ENCODE measurements at regions not wholly inside any gene's neighbourhood (a gene's known extent, or its start where the extent isn't known, plus 50 kb on each side); places are given as distances from the start of the nearest gene placed in this dataset.

DNA sequence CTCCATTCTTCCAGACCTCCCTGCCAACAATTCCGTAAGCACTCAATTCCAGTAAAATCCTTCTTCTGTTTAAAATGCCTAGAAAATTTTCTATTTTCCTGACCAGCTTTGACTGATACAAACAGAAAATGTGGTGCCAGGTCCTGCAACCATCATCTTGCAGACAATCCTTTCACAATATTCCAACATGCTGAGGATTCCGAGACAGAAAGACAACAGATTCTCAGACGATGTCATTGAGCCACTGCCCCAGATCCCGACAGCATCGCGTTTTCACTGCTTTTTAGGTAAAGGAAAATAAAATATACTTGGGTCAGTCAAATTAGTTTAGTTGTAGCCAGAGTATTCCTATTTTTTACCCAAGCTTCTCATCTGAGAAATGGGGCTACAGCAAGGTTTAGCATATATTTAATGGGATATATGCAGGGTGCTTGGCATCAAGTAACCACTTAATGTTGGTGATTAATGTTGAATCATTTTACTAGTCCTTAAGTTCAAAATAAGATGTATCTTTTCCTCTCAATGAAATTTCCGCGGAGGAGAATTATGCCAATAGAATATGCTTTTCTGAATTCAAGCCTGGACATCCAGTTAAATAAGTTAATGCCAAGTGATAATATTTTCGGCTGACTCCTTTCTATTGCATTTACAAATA is 866.6 kb downstream of the SLC4A3 start:
- no peak overlapping the region for H3K18ac ChIP-seq (ENCODE audit: insufficient read length, low read depth, low read length)
- no peak overlapping the region for H2BK15ac ChIP-seq (ENCODE audit: low read depth, low read length)
- no peak overlapping the region for H3K56ac ChIP-seq (ENCODE audit: insufficient read length, low read depth, low read length)
- no peak overlapping the region for H3K27ac ChIP-seq (ENCODE audit: insufficient read length, low read depth, low read length)
- H3K27me3 Mint-ChIP-seq (ENCODE audit: low read depth): no peaks in the 10 kb centered on the region
- H3K79me2 ChIP-seq (ENCODE audit: insufficient read depth, low read length): no peaks in the 10 kb centered on the region
- no peak overlapping the region for H3K4me3 Mint-ChIP-seq
- WGBS (ENCODE audit: extremely low coverage, insufficient read length, low lambda C conversion rate): no CpG with 5 or more reads among the region's 9 CpGs
- H2AK5ac ChIP-seq (ENCODE audit: insufficient read length, low read length): no peak overlapping the region
- H2BK120ac ChIP-seq (ENCODE audit: low read depth, low read length, poor library complexity, severe bottlenecking): no peak overlapping the region
- H3K23me2 ChIP-seq (ENCODE audit: insufficient read length, low read depth, low read length, poor library complexity, severe bottlenecking): no peaks in the 10 kb centered on the region
- DNase-seq: no peak
- H3K14ac ChIP-seq (ENCODE audit: insufficient read depth, low read length): no peak overlapping the region
- H2BK12ac ChIP-seq (ENCODE audit: insufficient read length, low read depth, low read length): no peak overlapping the region
- H3K4ac ChIP-seq (ENCODE audit: low read depth, low read length): no peak overlapping the region
- H3T11ph ChIP-seq (ENCODE audit: low read length): no peak overlapping the region
- H3K9me3 ChIP-seq (ENCODE audit: control insufficient read depth, low read depth, low read length): no peaks in the 10 kb centered on the region
- H4K20me1 ChIP-seq (ENCODE audit: control insufficient read depth, insufficient read depth, insufficient read length): no peaks in the 10 kb centered on the region
- no peak overlapping the region for H3K4me2 ChIP-seq (ENCODE audit: insufficient read depth, insufficient read length, low read length)
- H3K27me3 ChIP-seq (ENCODE audit: insufficient read depth, low read length): no peaks in the 10 kb centered on the region
- peaks cover 0 to under 1% of the 10 kb centered on the region in 2 experiments; a peak in 1 of 4 replicates for H3K4me1 Mint-ChIP-seq
- H3K36me3 Mint-ChIP-seq (ENCODE audit: insufficient read depth in 1 of 3, low read depth in 3 of 3): no peaks in the 10 kb centered on the region
- H2BK20ac ChIP-seq (ENCODE audit: low read depth, low read length, poor library complexity, severe bottlenecking): no peak overlapping the region
- no peaks in the 10 kb centered on the region for H3K4me1 ChIP-seq (ENCODE audit: insufficient read depth, low read length)
- no peak overlapping the region for H2BK5ac ChIP-seq (ENCODE audit: insufficient read length, low read length)
- no peaks in the 10 kb centered on the region for H3K9me3 Mint-ChIP-seq
- H4K8ac ChIP-seq (replicated peaks; ENCODE audit: insufficient read length, low read depth, low read length): no peak overlapping the region
- no peak overlapping the region for H4K5ac ChIP-seq (ENCODE audit: insufficient read length, low read depth, low read length)
- H4K91ac ChIP-seq (ENCODE audit: insufficient read length, low read depth, low read length): no peak overlapping the region
- TF ChIP-seq, protein P1, sequence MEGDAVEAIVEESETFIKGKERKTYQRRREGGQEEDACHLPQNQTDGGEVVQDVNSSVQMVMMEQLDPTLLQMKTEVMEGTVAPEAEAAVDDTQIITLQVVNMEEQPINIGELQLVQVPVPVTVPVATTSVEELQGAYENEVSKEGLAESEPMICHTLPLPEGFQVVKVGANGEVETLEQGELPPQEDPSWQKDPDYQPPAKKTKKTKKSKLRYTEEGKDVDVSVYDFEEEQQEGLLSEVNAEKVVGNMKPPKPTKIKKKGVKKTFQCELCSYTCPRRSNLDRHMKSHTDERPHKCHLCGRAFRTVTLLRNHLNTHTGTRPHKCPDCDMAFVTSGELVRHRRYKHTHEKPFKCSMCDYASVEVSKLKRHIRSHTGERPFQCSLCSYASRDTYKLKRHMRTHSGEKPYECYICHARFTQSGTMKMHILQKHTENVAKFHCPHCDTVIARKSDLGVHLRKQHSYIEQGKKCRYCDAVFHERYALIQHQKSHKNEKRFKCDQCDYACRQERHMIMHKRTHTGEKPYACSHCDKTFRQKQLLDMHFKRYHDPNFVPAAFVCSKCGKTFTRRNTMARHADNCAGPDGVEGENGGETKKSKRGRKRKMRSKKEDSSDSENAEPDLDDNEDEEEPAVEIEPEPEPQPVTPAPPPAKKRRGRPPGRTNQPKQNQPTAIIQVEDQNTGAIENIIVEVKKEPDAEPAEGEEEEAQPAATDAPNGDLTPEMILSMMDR (conservative IDR thresholded peaks at IDR 0.05): no peak
- no peak overlapping the region for H3K9ac ChIP-seq (ENCODE audit: extremely low read depth, insufficient read length, low read length)
- no peak overlapping the region for H2AFZ ChIP-seq (ENCODE audit: low read length)
- no peak overlapping the region for H3K23ac ChIP-seq (ENCODE audit: insufficient read length, low read depth, low read length)
- H3K79me1 ChIP-seq (ENCODE audit: insufficient read depth, low read depth, low read length, poor library complexity, severe bottlenecking): no peaks in the 10 kb centered on the region
- H3K27ac Mint-ChIP-seq: no peak overlapping the region
